CD14-positive monocyte (primary cell): ENCODE measurements at regions not wholly inside any gene's neighbourhood (a gene's known extent, or its start where the extent isn't known, plus 50 kb on each side); places are given as distances from the start of the nearest gene placed in this dataset.

Experiments used
- DNase-seq, 3 donors: peaks; one replicate each; pipeline ENCODE4 v3.0.0-alpha.2; 2011 to 2022
- H2AFZ ChIP-seq: 2 replicates; pipeline ENCODE4 v1.6.0; 2012; ENCODE audit warnings: mild to moderate bottlenecking, low read depth, low read length, inconsistent platforms; ENCODE audit not compliant: insufficient read depth, poor library complexity, severe bottlenecking
- H3K27ac ChIP-seq, 2 donors: 1 replicate in 1 of 2; 2 replicates in 1 of 2; pipeline ENCODE4 v1.5.1; 2012 to 2013; ENCODE audit warnings: low read length in 2 of 2, control low read depth in 1 of 2, inconsistent platforms in 1 of 2, low read depth in 1 of 2, mild to moderate bottlenecking in 1 of 2
- H3K27me3 ChIP-seq, 2 donors: one replicate each; pipeline versions ENCODE4 v1.6.0 to v1.6.1; 2011 to 2013; ENCODE audit warnings: low read length in 2 of 2; ENCODE audit not compliant: control insufficient read depth in 2 of 2, insufficient read depth in 2 of 2
- H3K36me3 ChIP-seq, 2 donors: replicated peaks in 1 of 2; 1 replicate in 1 of 2; 2 replicates in 1 of 2; pipeline versions ENCODE4 v1.5.1 to v1.6.1; 2012 to 2013; ENCODE audit warnings: low read length in 2 of 2, control low read depth in 1 of 2, inconsistent platforms in 1 of 2, mild to moderate bottlenecking in 1 of 2; ENCODE audit not compliant: insufficient read depth in 2 of 2, control insufficient read depth in 1 of 2
- H3K4me1 ChIP-seq, 2 donors: 1 replicate in 1 of 2; 2 replicates in 1 of 2; pipeline versions ENCODE4 v1.5.1 to v1.6.1; 2012 to 2013; ENCODE audit warnings: low read length in 2 of 2, control low read depth in 1 of 2, inconsistent platforms in 1 of 2, mild to moderate bottlenecking in 1 of 2, moderate library complexity in 1 of 2; ENCODE audit not compliant: insufficient read depth in 2 of 2, control insufficient read depth in 1 of 2
- H3K4me2 ChIP-seq: replicated peaks from 2 replicates; pipeline ENCODE3; 2012; ENCODE audit warnings: low read length, moderate library complexity, mild to moderate bottlenecking; ENCODE audit not compliant: poor library complexity, severe bottlenecking; ENCODE audit errors: extremely low read depth
- H3K4me3 ChIP-seq, 3 experiments: fragments of 200-600 bp in 1 of 3; sonication (generic) in 1 of 3; replicated peaks in 1 of 3; 1 replicate in 2 of 3; 2 replicates in 1 of 3; pipeline ENCODE4 v1.5.1; 2011 to 2013; ENCODE audit warnings: low read length in 3 of 3, mild to moderate bottlenecking in 3 of 3, control low read depth in 2 of 3, low read depth in 2 of 3, inconsistent platforms in 1 of 3, moderate library complexity in 1 of 3
- H3K79me2 ChIP-seq: 2 replicates; pipeline ENCODE4 v1.6.0; 2012; ENCODE audit warnings: mild to moderate bottlenecking, control low read depth, inconsistent platforms, low read length, moderate library complexity; ENCODE audit not compliant: insufficient read depth
- H3K9ac ChIP-seq: 2 replicates; pipeline ENCODE4 v1.6.0; 2017; ENCODE audit warnings: low read length, mild to moderate bottlenecking; ENCODE audit not compliant: insufficient read depth, poor library complexity, severe bottlenecking
- H3K9me3 ChIP-seq, 2 donors: replicated peaks in 1 of 2; 1 replicate in 1 of 2; 2 replicates in 1 of 2; pipeline versions ENCODE4 v1.5.1 to v1.6.1; 2012 to 2013; ENCODE audit warnings: low read length in 2 of 2, control low read depth in 1 of 2; ENCODE audit not compliant: control insufficient read depth in 1 of 2, insufficient read depth in 1 of 2
- H4K20me1 ChIP-seq: 2 replicates; pipeline ENCODE4 v1.6.0; 2012; ENCODE audit warnings: mild to moderate bottlenecking, low read length, control low read depth, moderate library complexity; ENCODE audit not compliant: insufficient read depth
- H3K27ac Mint-ChIP-seq, 7 donors: one replicate each; pipeline ENCODE4 v1.8.0; 2020; ENCODE audit warnings: mild to moderate bottlenecking in 7 of 7, mixed read lengths in 7 of 7, moderate library complexity in 6 of 7, inconsistent platforms in 2 of 7
- H3K27me3 Mint-ChIP-seq, 3 donors: one replicate each; pipeline ENCODE4 v1.8.0; 2021 to 2022; ENCODE audit warnings: low read depth in 3 of 3, mild to moderate bottlenecking in 3 of 3, mixed read lengths in 3 of 3, moderate library complexity in 3 of 3, inconsistent platforms in 1 of 3
- H3K36me3 Mint-ChIP-seq, 2 donors: one replicate each; pipeline ENCODE4 v1.8.0; 2020; ENCODE audit warnings: mixed read lengths in 2 of 2, inconsistent platforms in 1 of 2, mild to moderate bottlenecking in 1 of 2
- H3K4me1 Mint-ChIP-seq: one replicate; pipeline ENCODE4 v1.8.0; 2020; ENCODE audit warnings: mild to moderate bottlenecking, mixed read lengths
- H3K4me3 Mint-ChIP-seq, 2 donors: one replicate each; pipeline ENCODE4 v1.8.0; 2020; ENCODE audit warnings: mild to moderate bottlenecking in 2 of 2, mixed read lengths in 2 of 2, moderate library complexity in 1 of 2
- H3K9me3 Mint-ChIP-seq, 7 donors: one replicate each; pipeline ENCODE4 v1.8.0; 2020 to 2022; ENCODE audit warnings: mixed read lengths in 7 of 7, mild to moderate bottlenecking in 6 of 7, moderate library complexity in 6 of 7, inconsistent platforms in 2 of 7
- CTCF ChIP-seq: fragments of 200-600 bp; IDR thresholded peaks from one replicate; pipeline ENCODE4 v1.8.0; 2022; ENCODE audit warnings: antibody characterized with exemption, mild to moderate bottlenecking
- WGBS: methylation state at CpG from one replicate; pipeline ENCODE4 v1.1.5; 2013; ENCODE audit warnings: missing lambda C conversion rate; ENCODE audit not compliant: insufficient coverage; 5-methylcytosine and 5-hydroxymethylcytosine counted together
- intact Hi-C, 2 donors: fragments of 100-400 bp; cut with micrococcal nuclease; formaldehyde crosslinking; loops; one replicate each; pipeline versions ENCODE4 v1.15.0 to v1.15.1; 2023

GRCh38 chr17:71011391-71011790 lies 842.1 kb downstream of the KCNJ2 start:
- Histone ChIP-seq H2AFZ (no peak overlapping the region), H3K79me2 (no peaks in the 10 kb centered on the region), H3K4me2 (no peak overlapping the region), H3K27me3 (no peaks in the 10 kb centered on the region), H3K9ac (no peak overlapping the region), H3K4me3 (no peak overlapping the region), H3K4me1 (no peaks in the 10 kb centered on the region), H4K20me1 (no peaks in the 10 kb centered on the region), H3K27ac (no peak overlapping the region), H3K9me3 (peaks cover 5 to 14% of the 10 kb centered on the region in 2 donors), H3K36me3 (no peaks in the 10 kb centered on the region)
- H3K36me3 Mint-ChIP-seq, result no peaks in the 10 kb centered on the region
- intact Hi-C loops, result no loop called here
- TF ChIP-seq CTCF, result no peak
- 42% methylated on average over 2 of the region's 4 CpGs for WGBS
- H3K4me1 Mint-ChIP-seq, result no peaks in the 10 kb centered on the region
- no peak overlapping the region for H3K27ac Mint-ChIP-seq
- H3K4me3 Mint-ChIP-seq, result no peak overlapping the region
- H3K27me3 Mint-ChIP-seq, result peaks cover 0 to 1% (median 0%) of the 10 kb centered on the region in 3 donors
- peaks cover 9 to 24% (median 13%) of the 10 kb centered on the region in 7 donors for H3K9me3 Mint-ChIP-seq
- no peak for DNase-seq

- no peaks in the 10 kb centered on the region for H3K79me2 ChIP-seq
Measured at GRCh38 chr17:71019699-71020098, 850.4 kb downstream of the KCNJ2 start.

More at GRCh38 chr17:71019699-71020098, 850.4 kb downstream of the KCNJ2 start:
- 90% methylated on average over 1 of the region's 1 CpG for WGBS
- H3K9ac ChIP-seq, result no peak overlapping the region
- Mint-ChIP-seq H3K4me1 (no peaks in the 10 kb centered on the region), H3K27me3 (no peaks in the 10 kb centered on the region), H3K4me3 (no peak overlapping the region), H3K27ac (no peak overlapping the region), H3K36me3 (no peaks in the 10 kb centered on the region), H3K9me3 (peaks cover 0 to 9% (median 2%) of the 10 kb centered on the region in 7 donors)
- H3K4me3 ChIP-seq, result no peak overlapping the region
- TF ChIP-seq CTCF, result no peak
- H3K27ac ChIP-seq, result no peak overlapping the region
- DNase-seq, result no peak
- intact Hi-C loops, result no loop called here
- no peaks in the 10 kb centered on the region for H3K36me3 ChIP-seq
- no peaks in the 10 kb centered on the region for H4K20me1 ChIP-seq
- H3K4me2 ChIP-seq, result no peak overlapping the region
- H3K9me3 ChIP-seq, result no peaks in the 10 kb centered on the region
- H3K27me3 ChIP-seq, result no peaks in the 10 kb centered on the region
- no peaks in the 10 kb centered on the region for H3K4me1 ChIP-seq
- H2AFZ ChIP-seq, result no peak overlapping the region
